AG04449 (cell line): ENCODE measurements at regions not wholly inside any gene's neighbourhood (a gene's known extent, or its start where the extent isn't known, plus 50 kb on each side); places are given as distances from the start of the nearest gene placed in this dataset.

ENCODE experiments used
- CTCF ChIA-PET: fragments of 350-600 bp; formaldehyde crosslinking; extraction: SDS; loops from one replicate; lab custom pipeline; 2021; ENCODE audit warnings: antibody characterized with exemption; lab: Yijun Ruan, JAX
- POLR2A ChIA-PET: fragments of 400-600, 350-600 bp; formaldehyde crosslinking; extraction: SDS; loops from one replicate; lab custom pipeline; 2020; ENCODE audit warnings: antibody characterized with exemption, inconsistent platforms; lab: Yijun Ruan, JAX
- DNase-seq: peaks from one replicate; pipeline ENCODE4 v3.0.0-alpha.2; 2010; ENCODE audit warnings: low read depth, low spot score
- H3K4me3 ChIP-seq: 2 replicates; pipeline ENCODE4 v1.5.1; 2011; ENCODE audit warnings: low read depth, mild to moderate bottlenecking, control low read depth, low read length
- CTCF ChIP-seq: IDR thresholded peaks from one replicate; pipeline ENCODE4 v1.5.1; 2011; ENCODE audit warnings: mild to moderate bottlenecking, moderate library complexity, low read length, control low read depth, inconsistent platforms; ENCODE audit not compliant: insufficient read depth; ENCODE audit errors: missing control alignments

- ChIA-PET POLR2A (interaction anchor here (1.0 to 2.3 kb wide), 2 partner anchors 20 to 107 kb away, joined by 3 to 15 read pairs; no protein-coding TSS in a partner anchor), CTCF (interaction anchor here (0.8 to 6.1 kb wide), 7 partner anchors 26 to 272 kb away, joined by 3 to 37 read pairs (median 17); partner anchors contain the start of gene SERTAD2)
- no peak for DNase-seq
- H3K4me3 ChIP-seq = no peak overlapping the region
- TF ChIP-seq CTCF = no peak
These were observed 131.4 kb upstream of the SLC1A4 start for GRCh38 chr2:64857581-64858471.

- ChIA-PET POLR2A (interaction anchor here (0.9 to 2.3 kb wide), 10 partner anchors 11 to 212 kb away, joined by 3 to 35 read pairs (median 6); partner anchors contain the start of gene SERTAD2), CTCF (interaction anchor here (0.7 to 6.1 kb wide), 14 partner anchors 8 to 277 kb away, joined by 3 to 37 read pairs (median 4); partner anchors contain the start of gene SERTAD2)
- H3K4me3 ChIP-seq = peak overlapping the region; percentile 42
- no peak for TF ChIP-seq CTCF
- no peak for DNase-seq
These were observed 130.5 kb upstream of the SLC1A4 start for GRCh38 chr2:64858541-64859311.

- peak overlapping the region; percentile 42 for H3K4me3 ChIP-seq
- no peak for TF ChIP-seq CTCF
- POLR2A ChIA-PET = interaction anchor here (0.7 to 2.3 kb wide), 12 partner anchors 9 to 265 kb away, joined by 3 to 35 read pairs (median 4); partner anchors contain the start of gene SERTAD2
- DNase-seq = peak; percentile 80
- CTCF ChIA-PET = interaction anchor here (0.7 to 6.1 kb wide), 15 partner anchors 8 to 278 kb away, joined by 3 to 37 read pairs (median 4); partner anchors contain the start of gene SERTAD2
These were observed 129.6 kb upstream of the SLC1A4 start for GRCh38 chr2:64859312-64860212.

- ChIA-PET POLR2A (interaction anchor here (0.7 to 2.3 kb wide), 7 partner anchors 8 to 266 kb away, joined by 3 to 35 read pairs (median 7); partner anchors contain the start of gene SERTAD2), CTCF (interaction anchor here (1.0 to 6.1 kb wide), 5 partner anchors 110 to 274 kb away, joined by 4 to 37 read pairs (median 32); partner anchors contain the start of gene SERTAD2)
- no peak for TF ChIP-seq CTCF
- H3K4me3 ChIP-seq = no peak overlapping the region
- no peak for DNase-seq
These were observed 128.8 kb upstream of the SLC1A4 start for GRCh38 chr2:64860276-64860885.

- DNase-seq = no peak
- ChIA-PET CTCF (interaction anchor here (1.0 to 6.1 kb wide), 6 partner anchors 12 to 275 kb away, joined by 4 to 37 read pairs (median 24); partner anchors contain the start of gene SERTAD2), POLR2A (no interaction called here)
- no peak overlapping the region for H3K4me3 ChIP-seq
- TF ChIP-seq CTCF = no peak
These were observed 128.3 kb upstream of the SLC1A4 start for GRCh38 chr2:64860936-64861335.
